ENCODE measurements at regions not wholly inside any gene's neighbourhood (a gene's known extent, or its start where the extent isn't known, plus 50 kb on each side); places are given as distances from the start of the nearest gene placed in this dataset.

- no peaks in the 10 kb centered on the region for H4K20me1 ChIP-seq (ENCODE audit: insufficient read depth, low read length, poor library complexity, severe bottlenecking)
- no peaks in the 10 kb centered on the region for H3K4me1 ChIP-seq (ENCODE audit: insufficient read depth, low read length, poor library complexity, severe bottlenecking)
- no peaks in the 10 kb centered on the region for H3K9me3 ChIP-seq (ENCODE audit: insufficient read depth, low read depth, low read length)
- H3K27me3 ChIP-seq (ENCODE audit: insufficient read depth, low read length, poor library complexity, severe bottlenecking): no peaks in the 10 kb centered on the region
- H3K9ac ChIP-seq (ENCODE audit: low read depth, low read length, poor library complexity, severe bottlenecking): no peak overlapping the region
- no peak overlapping the region for H3K4me2 ChIP-seq (ENCODE audit: low read depth, low read length, poor library complexity, severe bottlenecking)
- no peak overlapping the region for H2AFZ ChIP-seq (ENCODE audit: low read length)
- no peaks in the 10 kb centered on the region for H3F3A ChIP-seq (ENCODE audit: low read depth)
- no peak for TF ChIP-seq CTCF (conservative IDR thresholded peaks at IDR 0.05; ENCODE audit: low read length)
- no peak for TF ChIP-seq EZH2phosphoT487 (IDR thresholded peaks at IDR 0.05; ENCODE audit: borderline replicate concordance)
- no peaks in the 10 kb centered on the region for H3K79me2 ChIP-seq (ENCODE audit: insufficient read depth, low read length)
- no peaks in the 10 kb centered on the region for H3K36me3 ChIP-seq (ENCODE audit: insufficient read depth, low read length)
- H3K9me2 ChIP-seq (replicated peaks; ENCODE audit: low read depth, low read length): no peaks in the 10 kb centered on the region
- no peak overlapping the region for H3K4me3 ChIP-seq (ENCODE audit: low read length, poor library complexity, severe bottlenecking)
Observed at GRCh38 chr4:20044966-20045365, 206.7 kb upstream of the SLIT2 start.

DNA sequence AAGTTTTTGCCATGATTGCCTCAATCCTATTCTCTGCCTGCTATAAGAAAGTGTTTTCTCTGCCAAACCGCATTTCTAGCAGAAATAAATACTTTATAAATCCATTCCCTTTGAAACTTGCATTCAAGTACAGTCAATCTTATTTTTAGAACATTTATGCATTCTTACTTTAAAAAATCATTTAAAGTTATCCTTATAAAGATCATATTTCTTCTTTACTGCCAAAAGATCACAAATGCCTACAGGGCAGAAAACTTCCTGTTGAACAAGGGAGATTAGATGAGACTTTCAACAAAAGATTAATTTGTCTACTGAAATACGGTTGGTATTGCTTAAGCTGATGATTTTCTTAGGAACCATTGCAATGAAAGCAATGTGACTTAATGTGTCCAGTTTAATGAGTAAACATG is 207.2 kb upstream of the SLIT2 start:
- H3K9ac ChIP-seq (ENCODE audit: low read depth, low read length, poor library complexity, severe bottlenecking): no peak overlapping the region
- no peaks in the 10 kb centered on the region for H3K36me3 ChIP-seq (ENCODE audit: insufficient read depth, low read length)
- no peaks in the 10 kb centered on the region for H3K9me2 ChIP-seq (replicated peaks; ENCODE audit: low read depth, low read length)
- no peaks in the 10 kb centered on the region for H3K4me1 ChIP-seq (ENCODE audit: insufficient read depth, low read length, poor library complexity, severe bottlenecking)
- H3K9me3 ChIP-seq (ENCODE audit: insufficient read depth, low read depth, low read length): no peaks in the 10 kb centered on the region
- no peak overlapping the region for H3K4me3 ChIP-seq (ENCODE audit: low read length, poor library complexity, severe bottlenecking)
- no peaks in the 10 kb centered on the region for H3K79me2 ChIP-seq (ENCODE audit: insufficient read depth, low read length)
- H3F3A ChIP-seq (ENCODE audit: low read depth): no peaks in the 10 kb centered on the region
- no peaks in the 10 kb centered on the region for H3K27me3 ChIP-seq (ENCODE audit: insufficient read depth, low read length, poor library complexity, severe bottlenecking)
- H4K20me1 ChIP-seq (ENCODE audit: insufficient read depth, low read length, poor library complexity, severe bottlenecking): no peaks in the 10 kb centered on the region
- no peak overlapping the region for H3K4me2 ChIP-seq (ENCODE audit: low read depth, low read length, poor library complexity, severe bottlenecking)
- TF ChIP-seq EZH2phosphoT487 (IDR thresholded peaks at IDR 0.05; ENCODE audit: borderline replicate concordance): no peak
- TF ChIP-seq CTCF (conservative IDR thresholded peaks at IDR 0.05; ENCODE audit: low read length): no peak
- H2AFZ ChIP-seq (ENCODE audit: low read length): no peak overlapping the region

DNA sequence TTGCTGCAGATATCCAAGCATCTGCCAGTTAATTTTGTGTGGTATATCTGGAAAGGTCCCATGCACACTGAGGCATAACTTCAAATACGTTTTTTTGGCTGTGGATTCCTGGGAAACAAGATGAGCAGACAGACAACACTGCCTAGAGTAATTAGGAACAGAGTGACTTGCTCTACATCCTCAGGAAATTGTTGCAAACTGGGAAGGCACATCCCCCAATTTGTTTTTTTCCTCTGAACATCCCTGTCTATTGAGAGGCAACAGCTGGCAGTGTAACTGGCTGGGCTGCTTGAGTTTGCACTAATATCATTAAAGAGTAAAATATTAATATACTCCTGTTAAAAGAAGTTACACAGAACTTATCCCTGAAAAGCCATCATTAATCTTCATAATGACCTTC is 207.7 kb upstream of the SLIT2 start:
- H3K4me3 ChIP-seq (ENCODE audit: low read length, poor library complexity, severe bottlenecking): no peak overlapping the region
- no peak overlapping the region for H3K4me2 ChIP-seq (ENCODE audit: low read depth, low read length, poor library complexity, severe bottlenecking)
- no peaks in the 10 kb centered on the region for H3F3A ChIP-seq (ENCODE audit: low read depth)
- no peaks in the 10 kb centered on the region for H3K9me3 ChIP-seq (ENCODE audit: insufficient read depth, low read depth, low read length)
- H3K9ac ChIP-seq (ENCODE audit: low read depth, low read length, poor library complexity, severe bottlenecking): no peak overlapping the region
- H4K20me1 ChIP-seq (ENCODE audit: insufficient read depth, low read length, poor library complexity, severe bottlenecking): no peaks in the 10 kb centered on the region
- no peaks in the 10 kb centered on the region for H3K4me1 ChIP-seq (ENCODE audit: insufficient read depth, low read length, poor library complexity, severe bottlenecking)
- no peaks in the 10 kb centered on the region for H3K9me2 ChIP-seq (replicated peaks; ENCODE audit: low read depth, low read length)
- H2AFZ ChIP-seq (ENCODE audit: low read length): no peak overlapping the region
- TF ChIP-seq CTCF (conservative IDR thresholded peaks at IDR 0.05; ENCODE audit: low read length): no peak
- TF ChIP-seq EZH2phosphoT487 (IDR thresholded peaks at IDR 0.05; ENCODE audit: borderline replicate concordance): no peak
- H3K36me3 ChIP-seq (ENCODE audit: insufficient read depth, low read length): no peaks in the 10 kb centered on the region
- H3K27me3 ChIP-seq (ENCODE audit: insufficient read depth, low read length, poor library complexity, severe bottlenecking): no peaks in the 10 kb centered on the region
- no peaks in the 10 kb centered on the region for H3K79me2 ChIP-seq (ENCODE audit: insufficient read depth, low read length)

Measured in Loucy (cell line).